Hepatocyte (in vitro differentiated cells): ENCODE measurements at regions not wholly inside any gene's neighbourhood (a gene's known extent, or its start where the extent isn't known, plus 50 kb on each side); places are given as distances from the start of the nearest gene placed in this dataset.

Experiments
- CTCF ChIP-seq: fragments of 200-600 bp; sonication (generic); IDR thresholded peaks from 2 replicates; pipeline ENCODE4 v1.5.1; 2016; ENCODE audit warnings: antibody characterized with exemption, mild to moderate bottlenecking; ENCODE audit not compliant: poor library complexity
- EZH2 ChIP-seq: fragments of 200-600 bp; sonication (generic); IDR thresholded peaks from 2 replicates; pipeline ENCODE4 v1.6.1; 2016; ENCODE audit warnings: antibody characterized with exemption, mild to moderate bottlenecking, borderline replicate concordance
- EZH2phosphoT487 ChIP-seq: fragments of 200-600 bp; sonication (generic); IDR thresholded peaks from one replicate; pipeline ENCODE4 v1.6.1; 2018; ENCODE audit warnings: antibody characterized with exemption, mild to moderate bottlenecking, low read depth, moderate library complexity; ENCODE audit not compliant: unreplicated experiment, severe bottlenecking

DNA sequence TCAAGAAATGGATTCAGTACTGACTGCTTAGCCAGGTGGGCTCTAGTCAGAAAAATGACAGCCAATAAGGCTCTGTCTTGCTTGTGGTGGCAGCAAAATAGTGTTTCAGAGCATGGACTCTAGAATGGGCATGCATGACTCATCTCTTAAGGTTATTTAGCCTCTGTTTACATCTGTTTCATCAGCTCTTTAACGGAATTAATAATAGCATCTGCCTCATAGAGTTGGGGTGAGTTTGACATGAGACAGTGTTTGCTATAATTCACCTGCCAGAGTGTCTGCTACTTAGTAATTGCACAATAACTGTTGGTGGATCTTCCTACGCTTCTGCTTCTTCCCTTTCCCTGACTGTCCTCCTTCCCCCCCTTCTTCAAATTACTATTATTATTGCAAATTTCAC lies 350.4 kb upstream of the SEMA6D start:
- no peak for TF ChIP-seq CTCF
- no peak for TF ChIP-seq EZH2phosphoT487
- no peak for TF ChIP-seq EZH2
